ENCODE measurements at regions not wholly inside any gene's neighbourhood (a gene's known extent, or its start where the extent isn't known, plus 50 kb on each side); places are given as distances from the start of the nearest gene placed in this dataset.
"Not testable (repeated sequence)": the region's sequence is repeated elsewhere in the genome, so short reads cannot be mapped to it uniquely, and the experiment has no call there.

- TF ChIP-seq, protein P1, sequence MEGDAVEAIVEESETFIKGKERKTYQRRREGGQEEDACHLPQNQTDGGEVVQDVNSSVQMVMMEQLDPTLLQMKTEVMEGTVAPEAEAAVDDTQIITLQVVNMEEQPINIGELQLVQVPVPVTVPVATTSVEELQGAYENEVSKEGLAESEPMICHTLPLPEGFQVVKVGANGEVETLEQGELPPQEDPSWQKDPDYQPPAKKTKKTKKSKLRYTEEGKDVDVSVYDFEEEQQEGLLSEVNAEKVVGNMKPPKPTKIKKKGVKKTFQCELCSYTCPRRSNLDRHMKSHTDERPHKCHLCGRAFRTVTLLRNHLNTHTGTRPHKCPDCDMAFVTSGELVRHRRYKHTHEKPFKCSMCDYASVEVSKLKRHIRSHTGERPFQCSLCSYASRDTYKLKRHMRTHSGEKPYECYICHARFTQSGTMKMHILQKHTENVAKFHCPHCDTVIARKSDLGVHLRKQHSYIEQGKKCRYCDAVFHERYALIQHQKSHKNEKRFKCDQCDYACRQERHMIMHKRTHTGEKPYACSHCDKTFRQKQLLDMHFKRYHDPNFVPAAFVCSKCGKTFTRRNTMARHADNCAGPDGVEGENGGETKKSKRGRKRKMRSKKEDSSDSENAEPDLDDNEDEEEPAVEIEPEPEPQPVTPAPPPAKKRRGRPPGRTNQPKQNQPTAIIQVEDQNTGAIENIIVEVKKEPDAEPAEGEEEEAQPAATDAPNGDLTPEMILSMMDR (tag by site-specific recombination; IDR thresholded peaks at IDR 0.05): not testable (repeated sequence)
- TF ChIP-seq, protein P2, sequence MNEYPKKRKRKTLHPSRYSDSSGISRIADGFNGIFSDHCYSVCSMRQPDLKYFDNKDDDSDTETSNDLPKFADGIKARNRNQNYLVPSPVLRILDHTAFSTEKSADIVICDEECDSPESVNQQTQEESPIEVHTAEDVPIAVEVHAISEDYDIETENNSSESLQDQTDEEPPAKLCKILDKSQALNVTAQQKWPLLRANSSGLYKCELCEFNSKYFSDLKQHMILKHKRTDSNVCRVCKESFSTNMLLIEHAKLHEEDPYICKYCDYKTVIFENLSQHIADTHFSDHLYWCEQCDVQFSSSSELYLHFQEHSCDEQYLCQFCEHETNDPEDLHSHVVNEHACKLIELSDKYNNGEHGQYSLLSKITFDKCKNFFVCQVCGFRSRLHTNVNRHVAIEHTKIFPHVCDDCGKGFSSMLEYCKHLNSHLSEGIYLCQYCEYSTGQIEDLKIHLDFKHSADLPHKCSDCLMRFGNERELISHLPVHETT (tag by site-specific recombination; IDR thresholded peaks at IDR 0.05): not testable (repeated sequence)
- TF ChIP-seq MYNN (tag by site-specific recombination; IDR thresholded peaks at IDR 0.05; ENCODE audit: borderline replicate concordance); ZNF24 (tag by site-specific recombination; IDR thresholded peaks at IDR 0.05); ZNF510 (tag by site-specific recombination; IDR thresholded peaks at IDR 0.05; ENCODE audit: insufficient replicate concordance); REST (tag by site-specific recombination; IDR thresholded peaks at IDR 0.05); ZBTB26 (tag by site-specific recombination; optimal IDR thresholded peaks at IDR 0.05); ZNF274 (IDR thresholded peaks at IDR 0.05; ENCODE audit: low read length); ZNF274 (tag by site-specific recombination; IDR thresholded peaks at IDR 0.05; ENCODE audit: borderline replicate concordance); SP3 (tag by site-specific recombination; IDR thresholded peaks at IDR 0.05); ZBTB8A (tag by site-specific recombination; IDR thresholded peaks at IDR 0.05); ZNF280D (tag by site-specific recombination; IDR thresholded peaks at IDR 0.05); ZNF548 (tag by site-specific recombination; IDR thresholded peaks at IDR 0.05): not testable (repeated sequence)
- TF ChIP-seq, protein P3, sequence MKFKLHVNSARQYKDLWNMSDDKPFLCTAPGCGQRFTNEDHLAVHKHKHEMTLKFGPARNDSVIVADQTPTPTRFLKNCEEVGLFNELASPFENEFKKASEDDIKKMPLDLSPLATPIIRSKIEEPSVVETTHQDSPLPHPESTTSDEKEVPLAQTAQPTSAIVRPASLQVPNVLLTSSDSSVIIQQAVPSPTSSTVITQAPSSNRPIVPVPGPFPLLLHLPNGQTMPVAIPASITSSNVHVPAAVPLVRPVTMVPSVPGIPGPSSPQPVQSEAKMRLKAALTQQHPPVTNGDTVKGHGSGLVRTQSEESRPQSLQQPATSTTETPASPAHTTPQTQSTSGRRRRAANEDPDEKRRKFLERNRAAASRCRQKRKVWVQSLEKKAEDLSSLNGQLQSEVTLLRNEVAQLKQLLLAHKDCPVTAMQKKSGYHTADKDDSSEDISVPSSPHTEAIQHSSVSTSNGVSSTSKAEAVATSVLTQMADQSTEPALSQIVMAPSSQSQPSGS (tag by site-specific recombination; IDR thresholded peaks at IDR 0.05; ENCODE audit: low read depth): not testable (repeated sequence)
- TF ChIP-seq, protein P4, sequence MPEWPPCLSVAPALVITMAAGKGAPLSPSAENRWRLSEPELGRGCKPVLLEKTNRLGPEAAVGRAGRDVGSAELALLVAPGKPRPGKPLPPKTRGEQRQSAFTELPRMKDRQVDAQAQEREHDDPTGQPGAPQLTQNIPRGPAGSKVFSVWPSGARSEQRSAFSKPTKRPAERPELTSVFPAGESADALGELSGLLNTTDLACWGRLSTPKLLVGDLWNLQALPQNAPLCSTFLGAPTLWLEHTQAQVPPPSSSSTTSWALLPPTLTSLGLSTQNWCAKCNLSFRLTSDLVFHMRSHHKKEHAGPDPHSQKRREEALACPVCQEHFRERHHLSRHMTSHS (tag by site-specific recombination; IDR thresholded peaks at IDR 0.05): not testable (repeated sequence)
These were observed 139.0 kb upstream of the NUDT4 start for GRCh38 chr12:93238512-93239262.

Data from HEK293 (cell line).